Keratinocyte (primary cell): ENCODE measurements at regions not wholly inside any gene's neighbourhood (a gene's known extent, or its start where the extent isn't known, plus 50 kb on each side); places are given as distances from the start of the nearest gene placed in this dataset.

Source experiments
- DNase-seq: peaks from one replicate; pipeline ENCODE4 v3.0.0-alpha.2; 2011; ENCODE audit warnings: low read depth, missing footprints, low spot score
- FAIRE-seq: peaks from 2 replicates; lab custom pipeline; 2011; peaks lifted over from hg19 to GRCh38; lab: Jason Lieb, UNC
- H2AFZ ChIP-seq: 2 replicates; pipeline ENCODE4 v1.6.0; 2012; ENCODE audit warnings: low read length, control low read depth, inconsistent platforms; ENCODE audit not compliant: control insufficient read depth
- H3K27ac ChIP-seq: 2 replicates; pipeline ENCODE4 v1.5.1; 2011; ENCODE audit warnings: low read length; ENCODE audit not compliant: control insufficient read depth, insufficient read depth
- H3K27me3 ChIP-seq: 3 replicates; pipeline ENCODE4 v1.6.0; 2011; ENCODE audit warnings: low read length; ENCODE audit not compliant: control insufficient read depth, insufficient read depth; ENCODE audit errors: extremely low read depth
- H3K36me3 ChIP-seq, 2 experiments: 2 replicates in 1 of 2; 3 replicates in 1 of 2; pipeline ENCODE4 v1.5.1; 2011; ENCODE audit warnings: low read length in 2 of 2, mild to moderate bottlenecking in 1 of 2; ENCODE audit not compliant: control insufficient read depth in 2 of 2, insufficient read depth in 2 of 2; ENCODE audit errors: extremely low read depth in 1 of 2
- H3K4me1 ChIP-seq: 3 replicates; pipeline ENCODE4 v1.5.1; 2011; ENCODE audit warnings: low read length; ENCODE audit not compliant: control insufficient read depth, insufficient read depth; ENCODE audit errors: extremely low read depth
- H3K4me2 ChIP-seq: 3 replicates; pipeline ENCODE4 v1.6.0; 2011; ENCODE audit warnings: low read depth, low read length; ENCODE audit not compliant: control insufficient read depth, insufficient read depth; ENCODE audit errors: extremely low read depth
- H3K4me3 ChIP-seq, 3 experiments: fragments of 200-600 bp in 1 of 3; sonication (generic) in 1 of 3; 2 replicates in 2 of 3; 3 replicates in 1 of 3; pipeline ENCODE4 v1.5.1; 2011 to 2016; ENCODE audit warnings: low read length in 3 of 3, mild to moderate bottlenecking in 3 of 3, control low read depth in 2 of 3, inconsistent platforms in 1 of 3, low read depth in 1 of 3, mixed read lengths in 1 of 3, mixed run types in 1 of 3, moderate library complexity in 1 of 3; ENCODE audit not compliant: control insufficient read depth in 2 of 3, insufficient read depth in 2 of 3; ENCODE audit errors: extremely low read depth in 1 of 3
- H3K79me2 ChIP-seq: 2 replicates; pipeline ENCODE4 v1.6.0; 2012; ENCODE audit warnings: low read length; ENCODE audit not compliant: control insufficient read depth, insufficient read depth
- H3K9ac ChIP-seq: 3 replicates; pipeline ENCODE4 v1.6.0; 2011; ENCODE audit warnings: low read length; ENCODE audit not compliant: control insufficient read depth, insufficient read depth; ENCODE audit errors: extremely low read depth
- H3K9me1 ChIP-seq: 3 replicates; pipeline ENCODE4 v1.6.0; 2011; ENCODE audit warnings: low read length; ENCODE audit not compliant: control insufficient read depth, insufficient read depth; ENCODE audit errors: extremely low read depth
- H3K9me3 ChIP-seq: 2 replicates; pipeline ENCODE4 v1.5.1; 2012; ENCODE audit warnings: low read depth, low read length; ENCODE audit not compliant: control insufficient read depth
- H4K20me1 ChIP-seq: 3 replicates; pipeline ENCODE4 v1.6.0; 2011; ENCODE audit warnings: low read length; ENCODE audit not compliant: control insufficient read depth, insufficient read depth; ENCODE audit errors: extremely low read depth
- CTCF ChIP-seq, 3 experiments: IDR thresholded peaks in 1 of 3; conservative IDR thresholded peaks in 1 of 3; optimal IDR thresholded peaks in 1 of 3; 2 replicates in 2 of 3; 3 replicates in 1 of 3; pipeline versions ENCODE3 to v1.5.1; 2011; ENCODE audit warnings: low read length in 3 of 3, mild to moderate bottlenecking in 3 of 3, moderate library complexity in 2 of 3, control low read depth in 1 of 3, inconsistent platforms in 1 of 3; ENCODE audit not compliant: insufficient read depth in 2 of 3; ENCODE audit errors: extremely low read depth in 1 of 3
- EZH2 ChIP-seq: IDR thresholded peaks from one replicate; pipeline ENCODE4 v1.6.1; 2012; ENCODE audit warnings: inconsistent platforms, mild to moderate bottlenecking, low read length, moderate library complexity
- dilution Hi-C: fragments of 300-500 bp; cut with MboI; formaldehyde crosslinking; loops from one replicate; pipeline ENCODE4 v1.7.0; 2020; ENCODE audit warnings: low sequenced_read_pairs; ENCODE audit not compliant: extremely low pct_ligation_motif_present

GRCh38 chr4:60345392-60345791 lies 854.7 kb upstream of the ADGRL3 start:
- H4K20me1 ChIP-seq, result no peaks in the 10 kb centered on the region
- dilution Hi-C loops, result no loop called here
- DNase-seq, result no peak
- no peaks in the 10 kb centered on the region for H3K27me3 ChIP-seq
- FAIRE-seq, result no peak
- no peak overlapping the region for H3K9ac ChIP-seq
- H3K79me2 ChIP-seq, result no peaks in the 10 kb centered on the region
- H3K4me3 ChIP-seq, result no peak overlapping the region
- TF ChIP-seq CTCF (optimal IDR thresholded peaks at IDR 0.05 in 1 of 3, IDR thresholded peaks at IDR 0.05 in 1 of 3, conservative IDR thresholded peaks at IDR 0.05 in 1 of 3; ENCODE audit: extremely low read depth in 1 of 3, insufficient read depth in 2 of 3, low read length in 3 of 3) (no peak), EZH2 (no peak)
- no peaks in the 10 kb centered on the region for H3K9me3 ChIP-seq
- no peaks in the 10 kb centered on the region for H3K36me3 ChIP-seq
- no peaks in the 10 kb centered on the region for H3K9me1 ChIP-seq
- no peak overlapping the region for H2AFZ ChIP-seq
- H3K4me2 ChIP-seq, result no peak overlapping the region
- no peak overlapping the region for H3K27ac ChIP-seq
- H3K4me1 ChIP-seq, result no peaks in the 10 kb centered on the region

GRCh38 chr4:60359746-60360367 lies 840.3 kb upstream of the ADGRL3 start:
- FAIRE-seq, result no peak
- dilution Hi-C loops, result no loop called here
- Histone ChIP-seq H3K27me3 (no peaks in the 10 kb centered on the region), H3K4me3 (no peak overlapping the region), H2AFZ (no peak overlapping the region), H4K20me1 (no peaks in the 10 kb centered on the region), H3K9me1 (no peaks in the 10 kb centered on the region), H3K79me2 (no peaks in the 10 kb centered on the region), H3K27ac (no peak overlapping the region), H3K9ac (no peak overlapping the region), H3K4me1 (no peaks in the 10 kb centered on the region), H3K4me2 (no peak overlapping the region), H3K36me3 (no peaks in the 10 kb centered on the region), H3K9me3 (no peaks in the 10 kb centered on the region)
- no peak for TF ChIP-seq CTCF (optimal IDR thresholded peaks at IDR 0.05 in 1 of 3, IDR thresholded peaks at IDR 0.05 in 1 of 3, conservative IDR thresholded peaks at IDR 0.05 in 1 of 3; ENCODE audit: extremely low read depth in 1 of 3, insufficient read depth in 2 of 3, low read length in 3 of 3)
- TF ChIP-seq EZH2, result no peak
- DNase-seq, result no peak
